ENCODE measurements at regions not wholly inside any gene's neighbourhood (a gene's known extent, or its start where the extent isn't known, plus 50 kb on each side); places are given as distances from the start of the nearest gene placed in this dataset.

GRCh38 chr13:72620874-72621273 lies 106.6 kb downstream of the MZT1 start:
- TF ChIP-seq CTCF (conservative IDR thresholded peaks at IDR 0.05 in 1 of 2, IDR thresholded peaks at IDR 0.05 in 1 of 2; ENCODE audit: extremely low read depth in 1 of 2, insufficient read depth in 1 of 2, low read depth in 1 of 2, low read length in 2 of 2), result no peak
- no peak for TF ChIP-seq EZH2 (IDR thresholded peaks at IDR 0.05; ENCODE audit: borderline replicate concordance, low read length)

Data from mammary epithelial cell (primary cell).